Activated CD4-positive, alpha-beta T cell treated with anti-CD3 and anti-CD28 coated beads, Interleukin-2, amount 10 ng/mL, durations not matched to agents 24 days and 14 days (primary cell): ENCODE measurements at regions not wholly inside any gene's neighbourhood (a gene's known extent, or its start where the extent isn't known, plus 50 kb on each side); places are given as distances from the start of the nearest gene placed in this dataset.
"Not testable (repeated sequence)": the region's sequence is repeated elsewhere in the genome, so short reads cannot be mapped to it uniquely, and the experiment has no call there.

Experiments
- DNase-seq: peaks from one replicate; pipeline ENCODE4 v3.0.0; 2022
- H3K27ac Mint-ChIP-seq: one replicate; pipeline ENCODE4 v1.8.0; 2022; ENCODE audit warnings: mild to moderate bottlenecking, mixed read lengths
- H3K27me3 Mint-ChIP-seq: one replicate; pipeline ENCODE4 v1.8.0; 2022; ENCODE audit warnings: mixed read lengths
- H3K36me3 Mint-ChIP-seq: one replicate; pipeline ENCODE4 v1.8.0; 2022; ENCODE audit warnings: low read depth, mild to moderate bottlenecking, mixed read lengths
- H3K4me1 Mint-ChIP-seq: one replicate; pipeline ENCODE4 v1.8.0; 2021; ENCODE audit warnings: mixed read lengths
- H3K4me3 Mint-ChIP-seq: one replicate; pipeline ENCODE4 v1.8.0; 2022; ENCODE audit warnings: mild to moderate bottlenecking, moderate library complexity, mixed read lengths
- H3K9me3 Mint-ChIP-seq: one replicate; pipeline ENCODE4 v1.8.0; 2021; ENCODE audit warnings: mixed read lengths
- intact Hi-C: fragments of 100-400 bp; cut with micrococcal nuclease; formaldehyde crosslinking; loops from one replicate; pipeline ENCODE4 v1.15.1; 2023

GRCh38 chr4:138869165-138869564, 146.4 kb upstream of the NOCT start:
- DNase-seq, result no peak
- Mint-ChIP-seq H3K27me3 (peaks cover 18% of the 10 kb centered on the region), H3K9me3 (no peaks in the 10 kb centered on the region), H3K4me1 (no peaks in the 10 kb centered on the region), H3K4me3 (no peak overlapping the region), H3K27ac (no peak overlapping the region), H3K36me3 (no peaks in the 10 kb centered on the region)
- intact Hi-C loops, result no loop called here

GRCh38 chr4:138868562-138868961, 147.0 kb upstream of the NOCT start:
- Mint-ChIP-seq H3K9me3 (no peaks in the 10 kb centered on the region), H3K27ac (no peak overlapping the region), H3K27me3 (peaks cover 18% of the 10 kb centered on the region), H3K36me3 (no peaks in the 10 kb centered on the region), H3K4me1 (no peaks in the 10 kb centered on the region), H3K4me3 (no peak overlapping the region)
- intact Hi-C loops, result no loop called here
- no peak for DNase-seq

- Mint-ChIP-seq H3K36me3 (no peaks in the 10 kb centered on the region), H3K9me3 (no peaks in the 10 kb centered on the region), H3K27me3 (peaks cover 12% of the 10 kb centered on the region), H3K27ac (no peak overlapping the region), H3K4me1 (no peaks in the 10 kb centered on the region), H3K4me3 (no peak overlapping the region)
- no peak for DNase-seq
- intact Hi-C loops, result no loop called here
Measured at GRCh38 chr4:138867404-138867803, 148.2 kb upstream of the NOCT start.

- intact Hi-C loops, result no loop called here
- DNase-seq, result no peak
- Mint-ChIP-seq H3K4me1 (no peaks in the 10 kb centered on the region), H3K9me3 (no peaks in the 10 kb centered on the region), H3K27ac (no peak overlapping the region), H3K27me3 (peaks cover 11% of the 10 kb centered on the region), H3K36me3 (no peaks in the 10 kb centered on the region), H3K4me3 (no peak overlapping the region)
Measured at GRCh38 chr4:138866314-138866713, 149.3 kb upstream of the NOCT start.

GRCh38 chr4:138865765-138866164, 149.8 kb upstream of the NOCT start:
- Mint-ChIP-seq H3K27ac (no peak overlapping the region), H3K4me3 (no peak overlapping the region), H3K27me3 (peaks cover 8% of the 10 kb centered on the region), H3K36me3 (no peaks in the 10 kb centered on the region), H3K9me3 (no peaks in the 10 kb centered on the region), H3K4me1 (no peaks in the 10 kb centered on the region)
- DNase-seq, result no peak
- intact Hi-C loops, result no loop called here

GRCh38 chr4:138864961-138865720, 150.4 kb upstream of the NOCT start:
- Mint-ChIP-seq H3K4me1 (no peaks in the 10 kb centered on the region), H3K27me3 (peaks cover 8% of the 10 kb centered on the region), H3K27ac (no peak overlapping the region), H3K4me3 (no peak overlapping the region), H3K9me3 (no peaks in the 10 kb centered on the region), H3K36me3 (no peaks in the 10 kb centered on the region)
- no peak for DNase-seq
- intact Hi-C loops, result no loop called here

GRCh38 chr4:138863160-138863559, 152.4 kb upstream of the NOCT start:
- Mint-ChIP-seq H3K4me1 (no peaks in the 10 kb centered on the region), H3K9me3 (no peaks in the 10 kb centered on the region), H3K4me3 (no peak overlapping the region), H3K27me3 (peaks cover 3% of the 10 kb centered on the region), H3K36me3 (no peaks in the 10 kb centered on the region), H3K27ac (no peak overlapping the region)
- no peak for DNase-seq
- intact Hi-C loops, result no loop called here

- DNase-seq, result no peak
- no peaks in the 10 kb centered on the region for H3K9me3 Mint-ChIP-seq
- no peak overlapping the region for H3K4me3 Mint-ChIP-seq
- H3K27ac Mint-ChIP-seq, result no peak overlapping the region
- intact Hi-C loops, result no loop called here
- H3K36me3 Mint-ChIP-seq, result no peaks in the 10 kb centered on the region
- no peaks in the 10 kb centered on the region for H3K4me1 Mint-ChIP-seq
- H3K27me3 Mint-ChIP-seq, result peaks cover 3% of the 10 kb centered on the region
Measured at GRCh38 chr4:138861135-138861534, 154.4 kb upstream of the NOCT start.

- intact Hi-C loops, H3K4me1 Mint-ChIP-seq, H3K27ac Mint-ChIP-seq, H3K36me3 Mint-ChIP-seq, H3K4me3 Mint-ChIP-seq, DNase-seq, H3K27me3 Mint-ChIP-seq, H3K9me3 Mint-ChIP-seq: not testable (repeated sequence)
Measured at GRCh38 chr4:138860357-138860756, 155.2 kb upstream of the NOCT start.

- no peaks in the 10 kb centered on the region for H3K9me3 Mint-ChIP-seq
- no peak overlapping the region for H3K27ac Mint-ChIP-seq
- intact Hi-C loops, result no loop called here
- no peaks in the 10 kb centered on the region for H3K27me3 Mint-ChIP-seq
- H3K4me1 Mint-ChIP-seq, result no peaks in the 10 kb centered on the region
- no peak overlapping the region for H3K4me3 Mint-ChIP-seq
- DNase-seq, result no peak
- H3K36me3 Mint-ChIP-seq, result no peaks in the 10 kb centered on the region
Measured at GRCh38 chr4:138859254-138859653, 156.3 kb upstream of the NOCT start.

- intact Hi-C loops, result no loop called here
- H3K4me1 Mint-ChIP-seq, result no peaks in the 10 kb centered on the region
- no peak overlapping the region for H3K27ac Mint-ChIP-seq
Measured at GRCh38 chr4:138858419-138858818, 157.2 kb upstream of the NOCT start.

GRCh38 chr4:138857416-138857815, 158.2 kb upstream of the NOCT start:
- H3K4me1 Mint-ChIP-seq, result no peaks in the 10 kb centered on the region
- no peaks in the 10 kb centered on the region for H3K36me3 Mint-ChIP-seq
- intact Hi-C loops, result no loop called here

More at GRCh38 chr4:138858419-138858818, 157.2 kb upstream of the NOCT start:
- H3K36me3 Mint-ChIP-seq, result no peaks in the 10 kb centered on the region
- no peaks in the 10 kb centered on the region for H3K27me3 Mint-ChIP-seq
- no peaks in the 10 kb centered on the region for H3K9me3 Mint-ChIP-seq
- no peak for DNase-seq
- no peak overlapping the region for H3K4me3 Mint-ChIP-seq

GRCh38 chr4:138852681-138853080, 162.9 kb upstream of the NOCT start:
- intact Hi-C loops, result no loop called here
- H3K9me3 Mint-ChIP-seq, result no peaks in the 10 kb centered on the region
- H3K27me3 Mint-ChIP-seq, result peaks cover 16% of the 10 kb centered on the region
- no peaks in the 10 kb centered on the region for H3K36me3 Mint-ChIP-seq
- DNase-seq, result no peak
- no peak overlapping the region for H3K4me3 Mint-ChIP-seq
- no peaks in the 10 kb centered on the region for H3K4me1 Mint-ChIP-seq
- H3K27ac Mint-ChIP-seq, result no peak overlapping the region

More at GRCh38 chr4:138857416-138857815, 158.2 kb upstream of the NOCT start:
- Mint-ChIP-seq H3K27ac (no peak overlapping the region), H3K9me3 (no peaks in the 10 kb centered on the region), H3K27me3 (peaks cover 2% of the 10 kb centered on the region), H3K4me3 (no peak overlapping the region)
- DNase-seq, result no peak

- Mint-ChIP-seq H3K27me3 (peaks cover 18% of the 10 kb centered on the region), H3K4me1 (no peaks in the 10 kb centered on the region), H3K36me3 (no peaks in the 10 kb centered on the region)
Measured at GRCh38 chr4:138851391-138852335, 163.9 kb upstream of the NOCT start.

More at GRCh38 chr4:138851391-138852335, 163.9 kb upstream of the NOCT start:
- Mint-ChIP-seq H3K27ac (no peak overlapping the region), H3K4me3 (no peak overlapping the region), H3K9me3 (no peaks in the 10 kb centered on the region)
- intact Hi-C loops, result no loop called here
- DNase-seq, result no peak
